DND-41 (cell line): ENCODE measurements at regions not wholly inside any gene's neighbourhood (a gene's known extent, or its start where the extent isn't known, plus 50 kb on each side); places are given as distances from the start of the nearest gene placed in this dataset.

Source experiments
- ATAC-seq: fragments of 200-7000 bp; cut with Tn5 transposase; 3 replicates; pipeline ENCODE4 v1.9.1; 2021; ENCODE audit warnings: low read depth; ENCODE audit not compliant: insufficient read depth
- DNase-seq: peaks from one replicate; pipeline ENCODE4 v3.0.0-alpha.2; 2020
- H2AFZ ChIP-seq: 2 replicates; pipeline ENCODE4 v1.6.0; 2012; ENCODE audit warnings: low read depth, low read length
- H3K27ac ChIP-seq: 2 replicates; pipeline ENCODE4 v1.5.1; 2012; ENCODE audit warnings: low read length, inconsistent platforms
- H3K27me3 ChIP-seq: fragments of 200-600 bp; sonication (generic); 2 replicates; pipeline ENCODE4 v1.6.0; 2012; ENCODE audit warnings: low read length, mild to moderate bottlenecking, inconsistent platforms; ENCODE audit not compliant: insufficient read depth, poor library complexity
- H3K36me3 ChIP-seq: 2 replicates; pipeline ENCODE4 v1.5.1; 2012; ENCODE audit warnings: low read length, inconsistent platforms; ENCODE audit not compliant: insufficient read depth
- H3K4me1 ChIP-seq: 2 replicates; pipeline ENCODE4 v1.5.1; 2012; ENCODE audit warnings: mild to moderate bottlenecking, low read length; ENCODE audit not compliant: insufficient read depth
- H3K4me2 ChIP-seq: 2 replicates; pipeline ENCODE4 v1.6.0; 2012; ENCODE audit warnings: mild to moderate bottlenecking, moderate library complexity, low read length, inconsistent platforms; ENCODE audit not compliant: insufficient read depth
- H3K4me3 ChIP-seq, 2 experiments: fragments of 200-600 bp in 1 of 2; shearing (Covaris generic) in 1 of 2; 2 replicates each; pipeline ENCODE4 v1.5.1; 2012 to 2016; ENCODE audit warnings: inconsistent platforms in 2 of 2, low read length in 2 of 2, mild to moderate bottlenecking in 2 of 2, low read depth in 1 of 2, moderate library complexity in 1 of 2
- H3K79me2 ChIP-seq: 2 replicates; pipeline ENCODE4 v1.6.0; 2012; ENCODE audit warnings: low read length, inconsistent platforms; ENCODE audit not compliant: insufficient read depth
- H3K9ac ChIP-seq: 2 replicates; pipeline ENCODE4 v1.6.0; 2012; ENCODE audit warnings: low read depth, mild to moderate bottlenecking, inconsistent platforms, low read length, moderate library complexity
- H3K9me3 ChIP-seq: 2 replicates; pipeline ENCODE4 v1.5.1; 2012; ENCODE audit warnings: low read length, moderate library complexity, mild to moderate bottlenecking, inconsistent platforms; ENCODE audit not compliant: insufficient read depth, severe bottlenecking
- H4K20me1 ChIP-seq: 2 replicates; pipeline ENCODE4 v1.6.0; 2012; ENCODE audit warnings: low read length; ENCODE audit not compliant: insufficient read depth
- CTCF ChIP-seq: IDR thresholded peaks from 2 replicates; pipeline ENCODE4 v1.5.1; 2012; ENCODE audit warnings: borderline replicate concordance, low read length, moderate library complexity, mild to moderate bottlenecking; ENCODE audit not compliant: poor library complexity, severe bottlenecking; ENCODE audit errors: extremely low read depth
- EZH2 ChIP-seq: IDR thresholded peaks from 3 replicates; pipeline ENCODE4 v1.6.1; 2012; ENCODE audit warnings: borderline replicate concordance, low read depth, mild to moderate bottlenecking, moderate library complexity, low read length, inconsistent platforms; ENCODE audit not compliant: severe bottlenecking

GRCh38 chr10:130541090-130541489 is 404.9 kb downstream of the GLRX3 start:
- no peak overlapping the region for H3K4me3 ChIP-seq
- DNase-seq = no peak
- H3K27me3 ChIP-seq = no peaks in the 10 kb centered on the region
- no peaks in the 10 kb centered on the region for H3K4me1 ChIP-seq
- no peaks in the 10 kb centered on the region for H3K9me3 ChIP-seq
- no peaks in the 10 kb centered on the region for H4K20me1 ChIP-seq
- H3K36me3 ChIP-seq = no peaks in the 10 kb centered on the region
- TF ChIP-seq EZH2 (no peak), CTCF (no peak)
- no peak for ATAC-seq
- no peaks in the 10 kb centered on the region for H3K79me2 ChIP-seq
- H3K27ac ChIP-seq = no peak overlapping the region
- H2AFZ ChIP-seq = no peak overlapping the region
- no peak overlapping the region for H3K9ac ChIP-seq
- H3K4me2 ChIP-seq = no peak overlapping the region

GRCh38 chr10:130542761-130543160 is 406.6 kb downstream of the GLRX3 start:
- H4K20me1 ChIP-seq = no peaks in the 10 kb centered on the region
- H3K9me3 ChIP-seq = no peaks in the 10 kb centered on the region
- H3K4me2 ChIP-seq = no peak overlapping the region
- H3K4me3 ChIP-seq = no peak overlapping the region
- no peaks in the 10 kb centered on the region for H3K79me2 ChIP-seq
- ATAC-seq (no peak), DNase-seq (no peak)
- H3K27ac ChIP-seq = no peak overlapping the region
- no peaks in the 10 kb centered on the region for H3K27me3 ChIP-seq
- H3K36me3 ChIP-seq = no peaks in the 10 kb centered on the region
- no peak for TF ChIP-seq CTCF
- no peak for TF ChIP-seq EZH2
- no peaks in the 10 kb centered on the region for H3K4me1 ChIP-seq
- H2AFZ ChIP-seq = no peak overlapping the region
- H3K9ac ChIP-seq = no peak overlapping the region

GRCh38 chr10:130543794-130544193 is 407.6 kb downstream of the GLRX3 start:
- Histone ChIP-seq H2AFZ (no peak overlapping the region), H3K27me3 (no peaks in the 10 kb centered on the region), H3K79me2 (no peaks in the 10 kb centered on the region), H3K36me3 (no peaks in the 10 kb centered on the region), H3K4me3 (no peak overlapping the region), H3K9ac (no peak overlapping the region), H4K20me1 (no peaks in the 10 kb centered on the region), H3K27ac (no peak overlapping the region), H3K4me2 (no peak overlapping the region), H3K9me3 (no peaks in the 10 kb centered on the region), H3K4me1 (no peaks in the 10 kb centered on the region)
- ATAC-seq (no peak), DNase-seq (no peak)
- no peak for TF ChIP-seq EZH2
- TF ChIP-seq CTCF = no peak

- no peak overlapping the region for H3K9ac ChIP-seq
- H3K27ac ChIP-seq = no peak overlapping the region
- ATAC-seq (no peak), DNase-seq (no peak)
- no peak overlapping the region for H3K4me3 ChIP-seq
- no peak overlapping the region for H2AFZ ChIP-seq
- no peak overlapping the region for H3K4me2 ChIP-seq
- H3K27me3 ChIP-seq = no peaks in the 10 kb centered on the region
- H3K79me2 ChIP-seq = no peaks in the 10 kb centered on the region
- no peaks in the 10 kb centered on the region for H3K9me3 ChIP-seq
- H3K4me1 ChIP-seq = no peaks in the 10 kb centered on the region
- TF ChIP-seq CTCF (no peak), EZH2 (no peak)
- no peaks in the 10 kb centered on the region for H4K20me1 ChIP-seq
- no peaks in the 10 kb centered on the region for H3K36me3 ChIP-seq
These were observed 408.9 kb downstream of the GLRX3 start for GRCh38 chr10:130545122-130545521.
